PFSK-1 (cell line): ENCODE measurements at regions not wholly inside any gene's neighbourhood (a gene's known extent, or its start where the extent isn't known, plus 50 kb on each side); places are given as distances from the start of the nearest gene placed in this dataset.

Experiments used
- FOXP2 ChIP-seq: optimal IDR thresholded peaks from 2 replicates; pipeline ENCODE3; 2011; ENCODE audit warnings: borderline replicate concordance, control low read depth, inconsistent platforms; ENCODE audit not compliant: insufficient read depth; ENCODE audit errors: extremely low read length, extremely low read depth
- POLR2AphosphoS5 ChIP-seq: IDR thresholded peaks from 2 replicates; pipeline ENCODE4 v1.6.1; 2012; ENCODE audit warnings: low read depth, mild to moderate bottlenecking, control low read depth, low read length, moderate library complexity
- REST ChIP-seq, 2 experiments: IDR thresholded peaks; 2 replicates each; pipeline versions ENCODE4 v1.6.1 to v1.8.0; 2011 to 2012; ENCODE audit warnings: low read depth in 2 of 2, low read length in 2 of 2, control low read depth in 1 of 2, inconsistent platforms in 1 of 2, mild to moderate bottlenecking in 1 of 2, moderate library complexity in 1 of 2; ENCODE audit not compliant: insufficient read depth in 1 of 2
- SIN3A ChIP-seq: IDR thresholded peaks from 2 replicates; pipeline ENCODE4 v1.6.1; 2012; ENCODE audit warnings: mild to moderate bottlenecking, low read length, moderate library complexity, borderline replicate concordance; ENCODE audit not compliant: insufficient read depth
- TAF1 ChIP-seq: IDR thresholded peaks from 2 replicates; pipeline ENCODE4 v1.6.1; 2012; ENCODE audit warnings: low read length, control low read depth, borderline replicate concordance; ENCODE audit not compliant: insufficient read depth

GRCh38 chr6:125658759-125659431 lies 90.5 kb upstream of the HEY2 start:
- TF ChIP-seq REST (IDR thresholded peaks at IDR 0.05; ENCODE audit: insufficient read depth in 1 of 2, low read depth in 2 of 2, low read length in 2 of 2), result no peak

GRCh38 chr6:125659887-125660286 lies 89.5 kb upstream of the HEY2 start:
- TF ChIP-seq REST (IDR thresholded peaks at IDR 0.05; ENCODE audit: insufficient read depth in 1 of 2, low read depth in 2 of 2, low read length in 2 of 2), result no peak
- TF ChIP-seq FOXP2, result no peak
- TF ChIP-seq TAF1, result no peak
- no peak for TF ChIP-seq POLR2AphosphoS5
- TF ChIP-seq SIN3A, result no peak

GRCh38 chr6:125662296-125662695 lies 87.1 kb upstream of the HEY2 start:
- TF ChIP-seq POLR2AphosphoS5, result no peak
- no peak for TF ChIP-seq REST (IDR thresholded peaks at IDR 0.05; ENCODE audit: insufficient read depth in 1 of 2, low read depth in 2 of 2, low read length in 2 of 2)
- TF ChIP-seq TAF1, result no peak
- no peak for TF ChIP-seq SIN3A
- no peak for TF ChIP-seq FOXP2

GRCh38 chr6:125665295-125665814 lies 84.1 kb upstream of the HEY2 start:
- TF ChIP-seq POLR2AphosphoS5, result peak; percentile 49; the same call in 1 of the 2 replicates
- 0 out of 2 replicates have a peak, but pooled peaks have one; percentile 28 for TF ChIP-seq SIN3A
- peak in 1 of 2 experiments; percentile 73; a peak in 1 of 4 replicates for TF ChIP-seq REST (IDR thresholded peaks at IDR 0.05; ENCODE audit: insufficient read depth in 1 of 2, low read depth in 2 of 2, low read length in 2 of 2)
- TF ChIP-seq FOXP2, result no peak
- peak; percentile 45; the same call in 1 of the 2 replicates for TF ChIP-seq TAF1

- no peak for TF ChIP-seq FOXP2
- TF ChIP-seq SIN3A, result no peak
- TF ChIP-seq TAF1, result no peak
- no peak for TF ChIP-seq REST (IDR thresholded peaks at IDR 0.05; ENCODE audit: insufficient read depth in 1 of 2, low read depth in 2 of 2, low read length in 2 of 2)
- no peak for TF ChIP-seq POLR2AphosphoS5
These were observed 82.1 kb upstream of the HEY2 start for GRCh38 chr6:125667326-125667725.
